Astrocyte of the spinal cord (primary cell): ENCODE measurements at regions not wholly inside any gene's neighbourhood (a gene's known extent, or its start where the extent isn't known, plus 50 kb on each side); places are given as distances from the start of the nearest gene placed in this dataset.
"Not testable (repeated sequence)": the region's sequence is repeated elsewhere in the genome, so short reads cannot be mapped to it uniquely, and the experiment has no call there.

Experiments used
- DNase-seq: peaks from one replicate; pipeline ENCODE4 v3.0.0; 2011; ENCODE audit warnings: low read depth, low spot score
- H3K4me3 ChIP-seq: 2 replicates; pipeline ENCODE4 v1.5.1; 2011; ENCODE audit warnings: low read depth, mild to moderate bottlenecking, low read length, moderate library complexity
- in situ Hi-C: cut with HindIII; loops from 2 replicates; pipeline ENCODE4 v1.10.0; 2017; ENCODE audit warnings: low sequenced_read_pairs
- TF ChIP-seq, protein P1 (sequence below): IDR thresholded peaks from 2 replicates; pipeline ENCODE4 v1.5.1; 2012; ENCODE audit warnings: low read depth, mild to moderate bottlenecking, low read length, inconsistent platforms

DNA sequence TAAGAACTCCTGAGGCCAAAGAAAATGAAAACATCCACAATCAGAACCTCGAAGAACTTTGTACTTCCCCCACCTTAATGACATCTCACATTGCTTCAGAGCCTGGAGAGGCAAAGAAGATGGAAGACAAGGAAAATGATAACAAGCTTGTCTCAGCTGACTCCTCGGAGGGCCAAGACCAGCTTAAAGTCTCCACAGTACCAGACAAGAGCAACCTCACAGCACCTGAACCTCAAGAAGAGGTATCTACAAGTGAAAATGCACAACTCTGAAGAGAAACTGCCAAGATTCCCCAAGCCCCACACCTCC, 97.5 kb downstream of the HNRNPD start:
- H3K4me3 ChIP-seq: no peak overlapping the region
- TF ChIP-seq, protein P1, sequence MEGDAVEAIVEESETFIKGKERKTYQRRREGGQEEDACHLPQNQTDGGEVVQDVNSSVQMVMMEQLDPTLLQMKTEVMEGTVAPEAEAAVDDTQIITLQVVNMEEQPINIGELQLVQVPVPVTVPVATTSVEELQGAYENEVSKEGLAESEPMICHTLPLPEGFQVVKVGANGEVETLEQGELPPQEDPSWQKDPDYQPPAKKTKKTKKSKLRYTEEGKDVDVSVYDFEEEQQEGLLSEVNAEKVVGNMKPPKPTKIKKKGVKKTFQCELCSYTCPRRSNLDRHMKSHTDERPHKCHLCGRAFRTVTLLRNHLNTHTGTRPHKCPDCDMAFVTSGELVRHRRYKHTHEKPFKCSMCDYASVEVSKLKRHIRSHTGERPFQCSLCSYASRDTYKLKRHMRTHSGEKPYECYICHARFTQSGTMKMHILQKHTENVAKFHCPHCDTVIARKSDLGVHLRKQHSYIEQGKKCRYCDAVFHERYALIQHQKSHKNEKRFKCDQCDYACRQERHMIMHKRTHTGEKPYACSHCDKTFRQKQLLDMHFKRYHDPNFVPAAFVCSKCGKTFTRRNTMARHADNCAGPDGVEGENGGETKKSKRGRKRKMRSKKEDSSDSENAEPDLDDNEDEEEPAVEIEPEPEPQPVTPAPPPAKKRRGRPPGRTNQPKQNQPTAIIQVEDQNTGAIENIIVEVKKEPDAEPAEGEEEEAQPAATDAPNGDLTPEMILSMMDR: no peak
- no peak for DNase-seq
- in situ Hi-C loops: no loop called here

DNA sequence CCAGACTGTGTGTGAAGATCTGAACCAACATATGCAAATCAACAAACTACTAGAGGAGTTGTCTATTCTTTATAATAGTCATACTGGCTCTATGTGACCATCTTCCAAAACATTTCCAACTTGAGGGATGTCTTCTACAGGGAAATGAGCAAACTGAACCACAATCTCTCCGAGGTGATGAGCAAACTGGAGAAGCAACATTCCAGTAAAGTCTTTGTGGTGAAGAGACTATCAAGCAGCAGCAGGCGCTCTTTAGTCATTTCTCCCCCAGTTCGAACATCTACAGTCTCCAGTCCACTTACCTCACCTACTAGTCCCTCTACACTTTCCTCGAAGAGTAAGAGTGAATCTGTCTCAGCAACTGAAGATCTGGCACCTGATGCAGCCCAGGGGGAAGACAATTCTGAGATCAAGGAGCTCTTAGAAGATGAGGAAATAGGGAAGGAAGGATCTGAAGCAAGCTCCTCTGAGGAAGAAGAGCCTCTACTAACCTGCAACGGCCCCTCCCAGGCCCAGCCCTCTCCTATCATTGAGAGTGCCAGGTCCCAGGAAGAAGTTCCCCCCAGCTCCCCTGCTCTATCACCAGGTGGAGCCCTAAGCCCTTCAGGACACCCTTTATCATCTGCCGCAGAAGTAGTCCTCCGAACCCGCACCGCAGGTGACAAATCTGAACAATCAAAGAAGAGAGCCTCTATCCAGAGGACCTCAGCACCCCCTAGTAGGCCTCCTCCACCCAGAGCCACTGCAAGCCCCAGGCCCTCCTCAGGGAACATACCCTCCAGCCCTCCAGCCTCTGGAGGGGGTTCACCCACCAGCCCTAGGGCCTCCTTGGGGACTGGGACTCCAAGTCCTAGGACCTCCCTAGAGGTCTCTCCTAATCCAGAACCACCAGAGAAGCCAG, 98.1 kb downstream of the HNRNPD start:
- H3K4me3 ChIP-seq: no peak overlapping the region
- TF ChIP-seq, protein P1: no peak
- no peak for DNase-seq
- in situ Hi-C loops: no loop called here

DNA sequence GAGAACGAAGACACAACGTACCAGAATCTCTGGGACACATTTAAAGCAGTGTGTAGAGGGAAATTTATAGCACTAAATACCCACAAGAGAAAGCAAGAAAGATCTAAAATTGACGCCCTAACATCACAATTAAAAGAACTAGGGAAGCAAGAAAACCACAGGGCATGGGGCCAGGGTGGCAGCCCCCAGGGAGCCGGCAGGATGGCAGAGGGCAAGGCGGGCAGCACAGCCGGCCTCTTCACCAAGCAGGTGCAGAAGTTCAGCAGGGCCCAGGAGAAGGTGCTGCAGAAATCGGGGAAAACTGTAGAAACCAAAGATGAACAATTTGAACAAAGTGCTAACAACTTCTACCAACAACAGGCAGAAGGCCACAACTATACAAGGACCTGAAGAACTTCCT, 99.1 kb downstream of the HNRNPD start:
- in situ Hi-C loops, DNase-seq, H3K4me3 ChIP-seq: not testable (repeated sequence)

GRCh38 chr4:82272523-82272922, 101.3 kb downstream of the HNRNPD start:
- DNase-seq, H3K4me3 ChIP-seq, in situ Hi-C loops: not testable (repeated sequence)

DNA sequence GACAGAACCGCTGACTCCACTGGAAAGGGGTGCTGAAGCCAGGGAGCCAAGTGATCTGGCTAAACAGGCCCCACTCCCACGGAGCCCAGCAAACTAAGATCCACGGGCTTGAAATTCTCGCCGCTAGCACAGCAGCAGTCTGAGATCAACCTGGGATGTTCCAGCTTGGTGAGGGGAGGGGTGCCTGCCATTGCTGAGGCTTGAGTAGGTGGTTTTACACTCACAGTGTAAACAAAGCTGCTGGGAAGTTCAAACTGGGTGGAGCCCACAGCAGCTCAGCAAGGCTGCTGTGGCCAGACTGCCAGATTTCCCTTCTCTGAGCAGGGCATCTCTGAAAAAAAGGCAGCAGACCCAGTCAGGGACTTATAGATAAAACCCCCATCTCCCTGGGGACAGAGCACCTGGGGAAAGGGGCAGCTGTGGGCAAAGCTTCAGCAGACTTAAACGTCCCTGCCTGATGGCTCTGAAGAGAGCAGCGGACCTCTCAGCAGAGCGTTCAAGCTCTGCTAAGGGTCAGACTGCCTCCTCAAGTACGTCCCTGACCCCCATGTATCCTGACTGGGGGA, 101.8 kb downstream of the HNRNPD start:
- in situ Hi-C loops, H3K4me3 ChIP-seq, DNase-seq: not testable (repeated sequence)

DNA sequence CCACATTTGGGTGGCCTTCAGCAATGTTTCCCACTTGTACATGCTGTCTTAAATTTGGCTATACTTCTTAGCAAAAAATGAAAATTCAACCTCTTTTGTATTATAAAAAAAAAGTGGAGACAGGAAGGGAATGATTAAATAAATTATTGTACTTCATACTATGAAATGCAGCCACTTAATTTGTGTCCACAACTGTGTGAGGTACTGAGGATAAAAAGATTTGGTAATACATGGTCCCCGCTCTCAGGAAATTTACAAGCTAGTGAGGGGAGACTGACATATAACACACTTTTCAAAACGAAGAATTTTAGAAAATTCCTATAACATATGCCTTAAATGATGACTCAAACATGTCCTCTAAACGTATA, 105.0 kb downstream of the HNRNPD start:
- no peak overlapping the region for H3K4me3 ChIP-seq
- in situ Hi-C loops: no loop called here
- TF ChIP-seq, protein P1: no peak
- DNase-seq: no peak

DNA sequence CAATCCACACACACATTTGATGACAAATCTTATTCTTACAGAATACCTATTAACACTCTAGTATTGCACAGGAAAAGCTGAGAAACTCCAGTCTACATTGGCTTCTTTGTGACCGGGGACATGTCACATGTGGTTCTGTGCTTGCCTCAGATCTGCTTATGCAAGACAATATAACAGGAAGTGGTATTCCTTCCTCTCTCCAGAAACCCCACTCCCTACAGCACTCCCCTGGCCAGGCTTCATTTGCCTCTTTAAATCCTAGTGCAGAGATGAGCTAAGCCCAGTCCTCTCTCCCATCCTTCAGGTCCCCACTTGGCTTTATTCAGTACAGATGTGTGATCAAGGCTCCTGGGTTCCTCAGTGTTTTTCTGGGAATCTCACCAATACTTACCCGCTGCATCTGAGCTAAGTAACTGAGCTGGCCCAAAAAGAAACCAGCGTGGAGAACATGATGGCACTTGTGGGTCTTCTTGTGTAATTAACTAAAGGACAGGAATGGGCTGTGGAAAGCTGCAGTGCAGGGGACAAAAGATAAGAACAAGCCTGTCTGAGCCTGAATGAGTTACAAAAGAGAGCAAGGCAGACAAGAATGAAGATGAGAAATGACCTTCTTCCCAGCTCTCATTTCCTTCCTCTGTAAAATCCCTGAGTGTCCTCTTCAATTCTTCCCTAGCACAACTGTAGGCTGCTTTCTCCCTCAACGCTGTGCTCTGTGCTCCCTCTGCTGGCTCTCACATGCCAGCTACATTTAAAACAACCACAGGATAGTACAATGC, 105.6 kb downstream of the HNRNPD start:
- peak; percentile 48 for DNase-seq
- H3K4me3 ChIP-seq: no peak overlapping the region
- TF ChIP-seq, protein P1: peak; percentile 83
- in situ Hi-C loops: no loop called here

GRCh38 chr4:82267506-82267905, 106.3 kb downstream of the HNRNPD start:
- in situ Hi-C loops: no loop called here
- no peak for DNase-seq
- H3K4me3 ChIP-seq: no peak overlapping the region
- TF ChIP-seq, protein P1: no peak
